NCI-H146 treated with DMSO at 0.1 percent for 48 hours (cell line): ENCODE measurements at regions not wholly inside any gene's neighbourhood (a gene's known extent, or its start where the extent isn't known, plus 50 kb on each side); places are given as distances from the start of the nearest gene placed in this dataset.
"Not testable (repeated sequence)": the region's sequence is repeated elsewhere in the genome, so short reads cannot be mapped to it uniquely, and the experiment has no call there.

Experiments used
- DNase-seq: peaks from one replicate; lab custom pipeline; 2025; ENCODE audit not compliant: unreplicated experiment; lab: John Stamatoyannopoulos, UW

- DNase-seq = no peak
These were observed 949.0 kb downstream of the EPHA3 start for GRCh38 chr3:90056281-90057032.

DNA sequence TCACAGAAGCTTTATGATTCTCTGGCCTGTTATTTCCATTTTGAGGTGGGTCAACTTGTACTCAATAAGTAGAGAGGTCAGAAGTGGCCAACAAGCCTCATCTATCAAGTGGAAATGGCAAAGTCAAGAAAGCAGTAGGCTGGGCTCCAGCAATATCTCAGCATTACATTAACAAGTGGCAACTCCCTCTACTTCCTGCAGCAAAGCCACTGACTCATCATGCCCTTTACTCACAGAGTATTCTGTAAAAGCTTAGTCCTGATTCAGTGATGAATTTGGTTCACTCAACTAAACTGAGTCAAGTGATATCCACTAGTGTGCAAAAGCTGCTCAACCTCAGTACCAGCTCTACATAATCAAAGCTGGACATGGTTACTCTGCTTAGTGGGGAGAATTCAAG is 954.6 kb downstream of the EPHA3 start:
- DNase-seq = no peak

- DNase-seq = no peak
These were observed 955.3 kb downstream of the EPHA3 start for GRCh38 chr3:90062631-90063200.

- no peak for DNase-seq
These were observed 961.4 kb downstream of the EPHA3 start for GRCh38 chr3:90068783-90069182.

DNA sequence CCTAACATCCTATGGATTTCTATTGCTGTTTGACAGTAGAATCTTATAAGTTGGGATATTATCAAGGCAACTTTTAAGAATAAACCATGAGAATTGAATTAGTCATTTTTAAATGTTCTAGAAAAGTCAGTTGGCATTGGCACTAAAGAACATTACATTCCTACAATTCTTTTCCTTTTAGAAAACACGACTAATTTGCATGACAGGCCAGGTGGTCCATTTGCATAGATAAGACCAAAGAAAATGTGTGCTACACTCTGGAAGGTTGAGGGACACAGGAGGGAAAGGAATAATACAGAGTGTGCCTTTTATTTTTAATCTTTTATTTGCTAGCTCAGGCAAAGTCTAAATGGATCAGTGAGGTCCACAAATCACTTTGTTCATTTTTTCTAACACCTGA is 962.3 kb downstream of the EPHA3 start:
- no peak for DNase-seq

GRCh38 chr3:90076136-90076535 is 968.7 kb downstream of the EPHA3 start:
- DNase-seq = no peak

- DNase-seq = peak; percentile 37
These were observed 973.6 kb downstream of the EPHA3 start for GRCh38 chr3:90080988-90081387.

- DNase-seq = not testable (repeated sequence)
These were observed 978.9 kb downstream of the EPHA3 start for GRCh38 chr3:90086297-90086696.

GRCh38 chr3:90087703-90088102 is 980.3 kb downstream of the EPHA3 start:
- no peak for DNase-seq

- peak; percentile 80 for DNase-seq
These were observed 984.1 kb downstream of the EPHA3 start for GRCh38 chr3:90091549-90091948.

- DNase-seq = peak; percentile 12
These were observed 985.6 kb downstream of the EPHA3 start for GRCh38 chr3:90092994-90093393.

GRCh38 chr3:90095811-90096210 is 988.4 kb downstream of the EPHA3 start:
- DNase-seq = no peak

- DNase-seq = no peak
These were observed 992.1 kb downstream of the EPHA3 start for GRCh38 chr3:90099493-90099892.

DNA sequence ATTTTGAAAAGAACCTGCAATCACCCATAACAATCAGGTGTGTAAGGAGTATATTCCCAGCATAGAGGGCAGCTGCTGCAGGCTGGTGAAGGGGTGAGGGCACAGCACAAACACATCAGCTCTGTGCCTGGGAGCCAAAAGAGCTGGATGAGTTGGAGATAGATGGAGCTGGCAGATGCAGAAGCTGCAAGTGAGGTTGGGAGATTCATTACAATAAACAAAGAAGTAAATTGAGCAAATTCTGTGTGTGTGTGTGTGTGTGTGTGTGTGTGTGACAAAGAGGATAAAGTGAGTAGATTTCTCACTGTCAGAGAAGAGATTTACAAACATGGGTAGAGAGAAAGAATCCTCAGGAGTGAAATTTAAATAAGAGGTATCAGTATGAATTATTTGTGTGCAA is 994.7 kb downstream of the EPHA3 start:
- DNase-seq = no peak

DNA sequence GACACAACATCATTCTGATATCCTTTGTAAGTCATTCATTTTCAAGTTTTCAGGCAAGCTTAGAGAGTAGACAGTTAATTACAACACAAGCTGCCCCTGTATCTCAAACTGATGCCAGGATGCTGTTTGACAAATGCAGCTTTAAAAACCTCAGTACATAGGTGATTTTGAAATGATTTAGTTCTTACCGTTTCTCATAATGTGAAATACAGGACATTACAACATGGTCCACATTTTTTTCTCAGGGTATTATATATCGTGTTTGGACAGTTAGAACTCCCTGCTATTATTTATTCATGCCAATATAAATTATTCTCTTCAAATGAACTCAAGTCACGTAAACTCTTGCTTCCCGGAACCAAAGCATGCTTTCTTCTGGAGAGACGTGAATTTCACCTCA is 1013.9 kb downstream of the EPHA3 start:
- DNase-seq = no peak

DNA sequence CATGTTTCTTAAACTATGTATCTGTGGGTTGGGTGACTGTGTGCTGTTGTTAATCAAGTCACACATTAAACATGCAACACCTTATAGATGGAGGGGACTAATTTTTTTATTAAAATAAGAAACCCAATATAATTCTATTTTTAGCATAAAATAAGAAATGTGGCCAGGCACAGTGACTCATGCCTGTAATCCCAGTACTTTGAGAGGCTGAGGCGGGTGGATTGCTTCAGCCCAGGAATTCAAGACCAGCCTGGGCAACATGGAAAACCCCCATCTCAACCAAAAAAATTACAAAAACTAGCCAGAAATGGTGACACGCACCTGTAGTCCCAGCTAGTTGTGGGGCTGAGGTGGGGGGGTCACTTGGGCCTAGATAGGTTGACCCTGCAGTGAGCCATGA is 1021.0 kb downstream of the EPHA3 start:
- DNase-seq = no peak

- DNase-seq = no peak
These were observed 1022.3 kb downstream of the EPHA3 start for GRCh38 chr3:90129730-90130129.

GRCh38 chr3:90132197-90132596 is 1024.8 kb downstream of the EPHA3 start:
- no peak for DNase-seq

- no peak for DNase-seq
These were observed 1026.7 kb downstream of the EPHA3 start for GRCh38 chr3:90134090-90134489.

- no peak for DNase-seq
These were observed 1029.2 kb downstream of the EPHA3 start for GRCh38 chr3:90136456-90137191.

DNA sequence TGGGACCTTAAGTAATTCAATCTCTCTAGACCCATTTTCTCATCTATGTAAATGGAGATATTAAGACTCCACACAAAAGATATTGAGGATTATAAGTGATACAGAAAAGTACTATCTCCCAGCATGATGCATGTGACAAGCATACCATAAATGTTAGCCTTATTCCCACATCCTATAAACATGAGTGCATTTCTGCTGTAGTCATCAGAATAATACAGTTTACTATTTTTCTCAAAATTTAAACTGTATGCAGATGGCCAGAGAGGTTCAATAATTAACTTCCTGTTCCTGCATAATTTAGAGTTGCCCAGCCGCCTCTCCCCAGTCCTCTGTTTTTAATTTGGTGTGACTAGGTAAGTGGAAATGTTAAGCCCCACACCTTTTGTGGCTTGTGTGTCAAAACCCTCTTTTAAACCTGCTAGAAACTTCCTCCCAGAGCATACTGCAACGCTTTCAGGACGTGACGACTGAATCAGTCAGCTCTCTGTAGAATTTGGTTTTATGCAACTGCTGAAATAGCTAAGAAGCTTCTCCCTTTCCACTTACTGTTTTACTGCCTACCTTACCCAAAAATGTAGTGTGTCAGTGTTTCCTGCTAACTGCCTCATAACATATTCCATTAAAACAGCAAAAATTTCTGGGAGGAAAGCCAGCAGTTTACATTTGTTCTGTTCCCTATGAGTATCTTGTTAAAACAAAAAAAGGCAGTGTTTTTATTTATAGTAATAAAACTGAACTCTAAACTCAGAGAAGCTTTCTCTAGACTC is 1037.9 kb downstream of the EPHA3 start:
- DNase-seq = no peak
